ENCODE measurements at regions not wholly inside any gene's neighbourhood (a gene's known extent, or its start where the extent isn't known, plus 50 kb on each side); places are given as distances from the start of the nearest gene placed in this dataset.

DNA sequence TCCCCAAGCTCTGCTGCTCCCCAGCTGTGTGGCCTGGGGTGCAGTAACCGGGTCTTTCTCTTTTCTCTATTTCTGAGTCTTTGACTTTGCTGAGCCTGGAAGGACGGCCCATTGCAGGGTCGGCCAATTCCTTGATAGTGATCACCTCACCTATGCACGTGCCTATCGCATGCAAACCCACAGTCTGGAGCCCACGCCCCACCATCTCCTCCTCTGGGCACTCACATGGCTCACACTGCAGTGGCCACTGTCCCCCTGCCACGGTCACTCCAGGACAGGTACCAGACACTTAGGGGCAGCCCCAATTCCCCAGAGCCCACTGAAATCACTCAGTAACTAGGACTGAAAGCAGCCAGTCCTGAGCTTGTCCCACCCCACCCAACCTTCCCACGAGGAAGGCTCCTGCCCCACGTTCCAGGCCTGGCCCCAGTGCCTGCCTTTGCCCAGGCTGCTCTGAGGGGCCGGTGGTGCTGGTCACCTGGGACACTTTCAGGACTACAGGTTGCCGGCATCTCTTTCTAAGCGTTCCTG is 137.6 kb downstream of the TEX29 start:
- no peaks in the 10 kb centered on the region for H3K27me3 ChIP-seq
- 88 to 94% methylated on average over 9 to 12 of the region's 12 CpGs for WGBS, 2 donors
- no peak for DNase-seq
- intact Hi-C loops (cut with DNase I; ENCODE audit: low total_unique reads), result no loop called here
- H3K9me3 ChIP-seq, result no peaks in the 10 kb centered on the region
- no peaks in the 10 kb centered on the region for H3K4me1 ChIP-seq
- TF ChIP-seq, protein P1, sequence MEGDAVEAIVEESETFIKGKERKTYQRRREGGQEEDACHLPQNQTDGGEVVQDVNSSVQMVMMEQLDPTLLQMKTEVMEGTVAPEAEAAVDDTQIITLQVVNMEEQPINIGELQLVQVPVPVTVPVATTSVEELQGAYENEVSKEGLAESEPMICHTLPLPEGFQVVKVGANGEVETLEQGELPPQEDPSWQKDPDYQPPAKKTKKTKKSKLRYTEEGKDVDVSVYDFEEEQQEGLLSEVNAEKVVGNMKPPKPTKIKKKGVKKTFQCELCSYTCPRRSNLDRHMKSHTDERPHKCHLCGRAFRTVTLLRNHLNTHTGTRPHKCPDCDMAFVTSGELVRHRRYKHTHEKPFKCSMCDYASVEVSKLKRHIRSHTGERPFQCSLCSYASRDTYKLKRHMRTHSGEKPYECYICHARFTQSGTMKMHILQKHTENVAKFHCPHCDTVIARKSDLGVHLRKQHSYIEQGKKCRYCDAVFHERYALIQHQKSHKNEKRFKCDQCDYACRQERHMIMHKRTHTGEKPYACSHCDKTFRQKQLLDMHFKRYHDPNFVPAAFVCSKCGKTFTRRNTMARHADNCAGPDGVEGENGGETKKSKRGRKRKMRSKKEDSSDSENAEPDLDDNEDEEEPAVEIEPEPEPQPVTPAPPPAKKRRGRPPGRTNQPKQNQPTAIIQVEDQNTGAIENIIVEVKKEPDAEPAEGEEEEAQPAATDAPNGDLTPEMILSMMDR (IDR thresholded peaks at IDR 0.05), result no peak
- no peak for TF ChIP-seq POLR2A (IDR thresholded peaks at IDR 0.05)
- no peak overlapping the region for H3K27ac ChIP-seq
- H3K36me3 ChIP-seq (ENCODE audit: low read depth, missing control alignments), result no peaks in the 10 kb centered on the region
- H3K4me3 ChIP-seq, result no peak overlapping the region

DNA sequence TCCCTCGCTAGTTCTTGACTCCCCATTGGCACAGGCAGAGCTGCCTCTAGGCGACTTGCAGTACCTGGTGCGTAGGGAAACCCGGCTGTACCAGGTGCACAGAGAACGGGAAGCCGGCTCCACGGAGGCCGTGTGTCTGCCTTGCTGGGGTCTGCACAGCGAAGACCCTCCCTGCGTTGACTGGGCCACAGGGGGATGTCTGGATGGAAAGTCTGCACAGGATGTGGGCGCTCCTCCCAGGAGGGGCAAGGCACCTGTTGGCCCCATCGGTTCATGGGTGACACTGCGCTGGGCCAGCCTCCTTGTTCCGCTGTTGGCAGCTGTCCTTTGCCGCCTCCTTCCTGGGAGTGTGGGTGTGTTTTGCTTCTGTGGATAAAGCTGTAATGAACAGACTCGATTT is 138.3 kb downstream of the TEX29 start:
- no peak for DNase-seq
- H3K36me3 ChIP-seq (ENCODE audit: low read depth, missing control alignments), result no peaks in the 10 kb centered on the region
- no peaks in the 10 kb centered on the region for H3K4me1 ChIP-seq
- H3K4me3 ChIP-seq, result no peak overlapping the region
- TF ChIP-seq POLR2A (IDR thresholded peaks at IDR 0.05), result no peak
- TF ChIP-seq, protein P1 (IDR thresholded peaks at IDR 0.05), result no peak
- H3K27me3 ChIP-seq, result no peaks in the 10 kb centered on the region
- 86 to 89% methylated on average over 9 to 16 of the region's 16 CpGs for WGBS, 2 donors
- no peaks in the 10 kb centered on the region for H3K9me3 ChIP-seq
- no peak overlapping the region for H3K27ac ChIP-seq
- intact Hi-C loops (cut with DNase I; ENCODE audit: low total_unique reads), result no loop called here

DNA sequence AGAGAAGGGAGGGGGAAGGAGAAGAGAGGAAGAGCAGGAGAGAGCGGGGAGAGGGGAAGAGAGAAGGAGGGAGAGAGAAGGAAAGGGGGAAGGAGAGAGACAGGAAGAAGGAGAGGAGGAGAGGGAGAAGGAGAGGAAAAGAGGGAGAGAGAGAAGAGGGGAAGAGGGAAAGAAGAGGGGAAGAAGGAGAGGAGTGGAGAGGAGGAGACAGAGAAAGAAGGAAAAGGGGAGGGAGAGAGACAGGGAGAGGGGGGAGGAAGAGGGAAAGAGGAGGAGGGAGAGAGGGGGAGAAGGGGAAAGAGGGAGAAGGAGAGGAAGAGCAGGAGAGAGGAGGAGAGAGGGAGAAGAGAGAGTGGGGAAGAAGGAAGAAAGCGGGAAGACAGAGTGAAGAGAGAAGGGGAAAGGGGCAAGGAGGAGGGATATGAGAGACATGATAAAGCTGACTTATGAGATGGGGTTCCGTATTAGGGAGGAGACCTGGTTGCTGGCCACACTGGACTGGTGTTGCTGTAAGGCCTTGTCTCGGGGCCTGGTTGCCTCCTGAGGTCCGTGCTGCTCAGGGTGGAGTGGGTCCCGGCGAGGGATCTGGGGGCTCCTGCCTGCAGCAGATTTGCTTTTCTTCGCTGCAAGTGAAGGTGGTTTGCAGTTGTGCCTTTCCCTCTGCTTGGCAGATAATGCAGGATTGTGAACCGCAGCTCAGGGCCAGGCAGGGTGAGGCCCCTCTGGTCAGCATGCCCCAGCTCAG is 139.5 kb downstream of the TEX29 start:
- H3K36me3 ChIP-seq (ENCODE audit: low read depth, missing control alignments), result no peaks in the 10 kb centered on the region
- no peaks in the 10 kb centered on the region for H3K9me3 ChIP-seq
- no peaks in the 10 kb centered on the region for H3K4me1 ChIP-seq
- no peak for DNase-seq
- H3K27ac ChIP-seq, result no peak overlapping the region
- H3K27me3 ChIP-seq, result no peaks in the 10 kb centered on the region
- WGBS, 2 donors, result 78 to 88% methylated on average over 7 to 9 of the region's 9 CpGs
- H3K4me3 ChIP-seq, result no peak overlapping the region
- TF ChIP-seq POLR2A (IDR thresholded peaks at IDR 0.05), result no peak
- TF ChIP-seq, protein P1 (IDR thresholded peaks at IDR 0.05), result no peak
- intact Hi-C loops (cut with DNase I; ENCODE audit: low total_unique reads), result no loop called here

DNA sequence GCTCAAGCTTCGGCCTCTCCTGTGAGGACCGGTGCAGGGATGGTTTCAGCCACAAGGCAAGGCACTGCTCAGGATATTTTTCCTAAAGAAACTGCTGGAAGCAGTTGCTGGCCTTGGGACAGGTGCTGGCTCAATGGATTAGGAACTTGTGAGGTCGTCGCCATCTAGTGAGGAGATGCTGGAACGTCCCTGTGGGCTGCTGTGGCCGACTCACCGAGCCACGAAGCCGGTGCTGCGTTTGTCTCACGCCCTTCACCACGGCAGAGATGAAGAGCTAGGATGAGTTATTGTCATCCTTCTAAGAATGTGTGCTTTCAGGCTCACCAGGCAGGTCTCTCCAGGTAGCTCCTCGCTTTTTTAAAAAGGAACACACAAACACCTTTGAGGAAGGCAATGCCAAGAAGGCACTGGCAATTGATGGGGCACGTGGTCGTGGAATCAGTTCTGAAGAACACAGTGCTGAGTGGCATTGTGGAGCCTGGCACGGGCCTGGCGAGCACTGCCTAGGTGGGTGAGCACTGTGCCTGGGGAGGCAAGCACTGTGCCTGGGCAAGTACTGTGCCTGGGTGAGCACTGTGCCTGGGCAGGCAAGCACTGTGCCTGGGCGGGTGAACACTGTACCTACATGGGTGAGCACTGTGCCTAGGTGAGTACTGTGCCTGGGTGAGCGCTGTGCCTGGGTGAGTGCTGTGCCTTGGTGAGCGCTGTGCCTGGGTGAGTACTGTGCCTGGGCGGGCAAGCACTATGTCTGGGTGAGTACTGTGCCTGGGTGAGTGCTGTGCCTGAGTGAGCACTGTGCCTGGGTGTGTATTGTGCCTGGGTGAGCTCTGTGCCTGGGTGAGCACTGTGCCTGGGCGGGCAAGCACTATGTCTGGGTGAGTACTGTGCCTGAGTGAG is 140.4 kb downstream of the TEX29 start:
- Histone ChIP-seq H3K4me3 (no peak overlapping the region), H3K36me3 (ENCODE audit: low read depth, missing control alignments) (no peaks in the 10 kb centered on the region), H3K27ac (no peak overlapping the region), H3K9me3 (no peaks in the 10 kb centered on the region), H3K4me1 (no peaks in the 10 kb centered on the region), H3K27me3 (no peaks in the 10 kb centered on the region)
- WGBS, 2 donors, result 47 to 69% methylated on average over 5 to 22 of the region's 22 CpGs
- DNase-seq, result peak; percentile 83
- TF ChIP-seq, protein P1 (IDR thresholded peaks at IDR 0.05), result peak in 1 of 3 experiments; percentile 46
- no peak for TF ChIP-seq POLR2A (IDR thresholded peaks at IDR 0.05)
- intact Hi-C loops (cut with DNase I; ENCODE audit: low total_unique reads), result no loop called here

All from testis (tissue), 2 donors.